Hypothalamus (tissue), 51 donors: ENCODE measurements at regions not wholly inside any gene's neighbourhood (a gene's known extent, or its start where the extent isn't known, plus 50 kb on each side); places are given as distances from the start of the nearest gene placed in this dataset.

ENCODE experiments used
- DNase-seq, 51 donors: peaks; one replicate each; lab custom pipeline; 2025; lab: John Stamatoyannopoulos, UW

DNA sequence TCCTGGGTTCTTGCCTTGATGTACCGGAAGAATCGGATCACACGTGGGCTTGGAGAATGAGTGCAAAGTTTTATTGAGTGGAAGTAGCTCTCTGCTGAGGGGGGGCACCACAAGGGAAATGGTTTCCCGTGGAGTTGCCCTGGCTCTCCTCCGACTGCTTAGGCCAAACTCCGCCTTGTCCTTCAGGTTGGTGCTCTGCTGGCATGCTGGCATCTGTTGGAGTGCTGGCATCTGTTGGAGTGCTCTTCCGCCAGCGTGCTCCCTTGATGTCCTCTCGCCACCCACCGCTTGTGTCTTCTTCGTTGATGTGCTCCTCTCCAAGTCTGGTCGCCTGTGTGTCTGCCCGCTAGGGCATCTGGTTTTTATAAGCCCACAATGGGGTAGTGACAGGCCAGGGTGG, 317.1 kb upstream of the HSF2 start:
- no peak for DNase-seq

DNA sequence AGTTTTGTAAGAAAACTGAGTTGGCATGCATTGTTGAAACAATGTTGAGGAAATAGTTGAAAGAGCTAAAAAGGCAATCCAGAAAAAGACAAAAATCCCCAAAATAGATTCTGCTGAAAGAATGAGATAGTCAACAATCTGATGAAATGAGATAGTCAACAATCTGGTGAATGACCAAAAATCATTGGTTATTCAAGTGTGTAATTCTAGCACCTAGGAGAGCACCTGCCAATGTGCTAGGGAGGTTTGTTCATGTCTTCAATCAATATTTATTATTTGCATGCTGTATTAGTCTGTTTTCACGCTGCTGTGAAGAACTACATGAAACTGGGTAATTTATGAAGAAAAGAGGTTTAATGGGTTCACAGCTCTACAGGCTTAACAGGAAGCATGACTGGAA, 307.1 kb upstream of the HSF2 start:
- DNase-seq = no peak

DNA sequence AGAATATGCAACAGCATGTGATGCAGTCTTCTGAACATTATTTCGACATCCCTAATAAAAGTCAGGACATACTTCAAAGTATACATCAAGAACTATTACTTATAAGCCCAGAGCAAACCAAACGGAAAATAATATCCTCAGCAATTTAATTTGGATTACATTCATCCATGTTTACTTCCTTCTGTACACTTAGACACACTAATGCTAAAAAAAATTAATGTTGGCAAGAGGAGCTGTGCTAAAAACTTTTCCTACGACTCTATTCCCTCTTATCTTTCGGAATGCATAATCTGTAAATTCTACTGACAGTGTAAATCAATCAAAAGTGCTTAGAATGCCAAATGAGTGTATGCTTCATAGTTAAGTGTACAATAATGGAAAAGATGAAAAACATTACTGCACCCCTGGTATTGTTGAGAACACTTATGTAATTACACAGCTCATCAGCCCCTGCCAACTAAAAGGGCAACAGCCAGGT, 301.2 kb upstream of the HSF2 start:
- DNase-seq = no peak

DNA sequence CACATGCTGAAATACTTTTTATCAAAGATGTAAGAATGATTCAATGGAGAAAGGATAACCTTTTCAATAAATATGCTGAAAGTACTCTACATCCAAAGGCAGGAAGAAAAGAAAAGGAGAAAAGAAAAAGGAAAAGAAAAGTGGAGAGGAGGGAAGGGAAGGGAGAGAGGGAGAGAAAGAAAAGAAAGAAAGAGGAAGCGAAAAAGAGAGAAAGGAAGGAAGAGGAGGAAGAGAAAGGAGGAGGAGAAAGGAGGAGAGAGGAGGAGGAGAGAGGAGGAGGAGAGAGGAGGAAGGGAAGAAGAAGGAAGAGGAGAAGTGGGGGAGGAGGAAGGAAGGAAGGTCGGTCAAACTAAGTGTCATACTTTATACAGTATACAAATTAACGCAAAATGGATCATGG, 297.4 kb upstream of the HSF2 start:
- no peak for DNase-seq

DNA sequence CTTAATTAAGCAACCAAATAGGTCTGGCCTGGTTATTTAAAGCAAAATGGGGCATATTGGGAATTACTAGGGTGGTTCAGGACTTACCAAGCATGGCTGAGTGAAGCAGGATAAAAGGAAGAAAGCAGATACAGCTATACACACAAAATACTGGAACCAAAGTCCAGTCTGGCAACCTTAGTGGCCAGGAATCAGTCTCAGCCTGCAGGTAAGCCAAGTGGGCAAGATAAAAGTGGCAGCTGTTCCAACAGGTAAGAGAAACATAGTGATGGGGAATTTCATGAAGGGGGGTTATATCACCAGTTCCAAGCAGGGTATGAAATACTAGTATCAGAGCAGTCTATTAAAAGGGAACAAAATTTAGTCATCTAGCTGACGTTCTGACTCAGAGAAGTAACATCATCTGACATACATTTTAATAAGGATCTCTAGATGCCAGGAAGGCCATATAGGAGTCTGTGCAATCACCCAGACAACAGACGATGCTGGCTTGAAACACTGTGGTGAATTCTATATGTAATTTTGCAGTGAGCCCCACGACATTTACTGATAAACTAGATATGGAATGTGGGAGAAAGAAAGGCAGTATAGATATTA, 292.1 kb upstream of the HSF2 start:
- no peak for DNase-seq

DNA sequence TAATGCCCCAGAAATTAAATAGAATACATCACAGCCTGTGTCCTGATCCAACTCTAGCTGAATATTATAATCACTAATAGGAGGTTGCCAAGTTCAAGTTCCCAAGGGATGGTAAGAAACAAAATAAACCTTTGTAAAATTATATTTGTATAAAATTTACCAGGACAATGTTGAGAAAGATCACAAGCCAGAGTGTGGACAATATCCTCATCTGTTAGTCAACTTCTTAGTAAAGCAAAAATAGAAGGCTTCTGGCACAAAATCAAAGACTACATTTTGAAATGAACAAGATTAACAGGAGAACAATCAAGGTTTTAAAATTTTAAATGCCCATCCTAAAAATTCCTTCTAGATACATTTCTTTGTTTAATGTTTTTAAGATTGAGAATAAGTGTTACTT, 290.4 kb upstream of the HSF2 start:
- no peak for DNase-seq

DNA sequence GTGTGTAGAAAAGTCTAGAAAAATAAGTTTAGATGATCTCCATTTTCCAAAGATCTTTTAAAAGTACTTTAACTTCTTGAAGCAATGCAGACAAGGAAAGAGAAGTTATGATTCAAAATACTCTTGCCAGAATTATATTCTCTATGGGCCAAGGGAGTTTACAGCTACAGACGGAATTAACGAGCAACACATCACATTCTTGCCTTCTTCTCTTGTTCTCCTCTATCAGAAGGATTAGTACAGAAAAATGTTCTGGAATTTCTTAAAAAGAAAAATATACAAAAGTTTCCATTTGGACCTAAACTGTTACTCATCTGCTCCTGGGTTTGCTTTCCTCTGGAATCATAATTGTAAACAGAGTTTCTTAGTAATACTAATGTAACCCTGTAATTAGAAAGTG, 284.7 kb upstream of the HSF2 start:
- DNase-seq = no peak

DNA sequence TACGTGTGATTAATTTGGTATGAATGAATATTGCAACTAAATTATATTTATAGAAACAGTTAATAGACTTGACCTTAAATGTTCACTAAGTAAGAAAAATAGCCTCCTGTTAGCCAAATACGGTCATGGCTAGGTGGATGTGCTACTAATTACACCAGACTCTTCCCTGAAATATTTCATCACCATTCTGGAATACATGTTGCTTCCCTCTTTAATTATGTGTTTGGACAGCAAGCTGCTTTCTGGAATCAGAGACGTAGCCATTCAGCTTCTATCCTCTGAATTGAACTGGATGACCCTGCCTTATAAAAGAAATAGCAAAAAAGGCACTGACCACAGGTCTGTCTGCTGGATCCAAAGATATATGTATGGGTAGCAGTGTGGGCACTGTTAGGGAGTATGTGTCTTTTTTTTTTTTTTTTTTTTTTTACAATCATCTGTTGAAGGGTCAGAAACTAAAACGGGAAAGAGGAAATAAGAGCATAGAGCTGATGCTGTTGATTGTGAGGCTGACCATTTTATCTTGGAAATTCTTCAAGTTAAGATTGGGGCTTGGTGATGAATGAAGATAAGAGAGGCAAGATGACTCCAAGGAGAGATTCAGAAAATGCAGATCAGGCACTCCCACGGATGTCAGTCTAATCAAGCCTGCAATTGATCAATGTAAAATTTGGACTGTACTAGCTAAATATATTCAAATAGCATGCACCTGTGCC, 283.2 kb upstream of the HSF2 start:
- DNase-seq = no peak

DNA sequence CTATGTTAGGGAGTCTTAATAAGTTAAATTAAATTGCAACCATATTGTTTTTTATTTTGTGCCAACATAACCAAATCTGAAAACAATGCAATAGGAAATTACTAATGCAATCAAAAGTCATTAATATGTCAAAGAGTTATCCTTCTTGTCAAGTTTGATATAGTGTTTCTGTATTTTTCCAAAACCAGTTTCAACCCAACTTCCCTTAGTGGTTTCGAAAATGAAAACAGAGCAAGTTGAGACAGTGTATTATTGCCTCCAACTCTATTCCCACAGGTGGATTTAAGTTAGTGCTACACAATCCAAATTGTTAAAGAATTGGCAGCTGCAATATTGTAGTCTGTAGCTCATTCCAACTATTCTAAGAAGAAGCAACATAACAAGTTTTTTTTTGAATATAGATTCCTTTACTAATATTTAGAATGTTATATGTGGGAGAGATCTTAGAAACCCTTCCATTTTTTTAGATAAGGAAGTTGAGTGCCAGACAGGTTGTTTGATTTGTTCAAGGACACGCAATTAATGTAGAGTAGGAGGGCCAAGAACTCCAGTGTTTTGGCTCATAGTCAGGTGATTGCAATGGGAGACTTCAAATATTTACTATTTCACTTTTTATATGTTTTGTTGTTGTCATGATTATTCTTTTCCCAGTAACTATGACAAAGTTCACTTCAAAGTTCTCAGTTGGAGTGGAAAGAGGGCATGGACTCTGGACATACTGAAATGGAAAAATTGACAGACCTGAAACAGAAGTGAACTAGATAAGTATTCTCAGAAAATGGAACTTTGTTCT, 282.4 kb upstream of the HSF2 start:
- DNase-seq = no peak

DNA sequence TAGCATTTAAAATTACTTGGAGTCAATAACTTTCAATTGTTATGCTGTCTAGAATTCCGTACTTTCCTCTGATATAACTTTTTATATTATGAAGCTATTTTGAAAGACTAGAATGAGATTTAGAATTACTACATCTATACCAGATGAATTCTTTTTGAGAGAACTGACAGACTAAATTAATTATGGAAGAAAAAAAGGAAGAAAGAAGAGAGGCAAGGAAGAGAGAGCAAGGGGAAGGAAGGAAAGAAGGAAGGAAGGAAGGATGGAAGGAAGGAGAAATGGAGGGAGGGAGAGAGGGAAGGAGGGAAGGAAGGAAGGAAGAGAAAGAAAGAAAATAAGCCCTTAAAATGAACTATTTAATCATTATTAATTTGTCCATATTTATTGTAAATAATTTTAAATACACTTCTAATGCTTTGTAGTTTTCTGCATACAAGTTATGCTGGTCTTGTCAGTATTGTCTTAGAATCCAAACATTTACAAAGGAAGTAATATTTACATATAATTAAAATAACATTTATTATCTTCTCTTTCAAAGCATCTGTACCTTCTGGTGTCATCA, 280.4 kb upstream of the HSF2 start:
- DNase-seq = no peak

DNA sequence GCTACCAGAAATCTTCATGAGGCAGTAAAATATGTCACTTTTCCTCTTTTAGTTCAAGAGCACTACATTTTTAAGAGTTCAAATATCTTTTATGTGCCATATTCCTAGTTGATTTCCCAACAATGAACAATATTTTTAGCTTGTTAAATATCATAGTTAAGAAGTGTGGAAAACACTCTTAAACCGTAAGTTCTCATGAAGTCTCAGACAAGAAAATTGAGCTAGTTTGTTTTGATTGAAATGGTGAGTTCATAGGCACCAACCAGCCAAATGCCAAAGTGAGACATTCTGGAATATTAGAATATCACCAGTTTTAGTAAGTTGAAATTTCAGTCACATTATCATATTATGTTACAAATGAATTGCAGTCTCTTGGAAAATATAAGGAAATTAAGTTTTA, 277.2 kb upstream of the HSF2 start:
- DNase-seq = no peak

DNA sequence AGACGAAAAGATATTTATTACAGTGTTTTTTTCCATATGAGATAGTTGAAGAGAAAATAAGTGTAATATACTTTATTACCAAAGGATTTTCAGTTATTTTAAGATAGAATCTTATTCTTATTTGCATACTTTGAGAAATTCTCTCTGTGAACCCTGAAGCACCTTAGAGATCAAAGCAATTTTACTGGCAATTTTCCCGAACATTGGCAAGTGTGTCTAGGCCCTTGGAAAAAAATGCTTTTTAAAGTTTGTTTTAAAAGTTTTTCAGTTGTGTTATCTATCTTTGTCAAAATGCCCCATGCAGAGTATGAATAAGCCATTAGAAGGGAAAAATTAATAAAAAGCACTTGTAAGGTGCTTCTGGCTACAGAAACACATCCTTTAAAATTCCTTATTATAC, 276.8 kb upstream of the HSF2 start:
- no peak for DNase-seq

DNA sequence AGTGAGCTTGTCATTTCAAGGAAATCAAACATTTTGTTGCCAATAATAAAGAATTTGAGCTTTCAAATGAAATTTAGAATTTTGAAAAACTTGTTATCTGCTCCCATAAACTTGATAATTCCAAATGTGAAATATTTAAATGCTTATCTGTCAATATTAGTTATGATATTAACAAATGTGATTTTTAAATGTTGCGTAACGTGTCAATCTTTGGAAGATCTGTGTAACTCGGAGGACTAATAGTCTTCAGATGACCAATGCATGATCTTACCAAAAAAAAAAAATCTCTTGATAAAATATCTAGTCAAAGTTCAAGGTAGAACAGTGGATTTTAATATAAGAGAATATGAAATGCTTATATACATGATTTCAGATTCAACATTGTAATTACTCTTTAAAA, 274.5 kb upstream of the HSF2 start:
- DNase-seq = no peak

DNA sequence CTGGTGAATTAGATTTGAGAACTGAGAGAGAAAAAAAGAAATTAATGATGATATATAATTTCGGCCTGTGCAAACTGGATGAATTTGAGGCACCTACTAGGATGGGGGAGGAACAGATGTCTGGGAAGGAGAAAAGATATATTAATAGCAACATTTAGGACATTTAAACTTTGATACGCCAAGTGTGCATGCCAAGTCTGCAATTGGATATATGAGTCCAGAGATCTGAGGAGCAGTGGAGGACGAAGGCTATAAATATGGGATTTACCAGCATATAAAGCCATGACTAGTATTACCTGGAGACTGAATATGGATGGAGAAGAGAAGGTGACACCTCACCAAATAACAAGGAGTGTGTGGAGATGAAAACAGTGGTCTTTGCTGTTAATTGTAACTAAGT, 272.6 kb upstream of the HSF2 start:
- DNase-seq = no peak

DNA sequence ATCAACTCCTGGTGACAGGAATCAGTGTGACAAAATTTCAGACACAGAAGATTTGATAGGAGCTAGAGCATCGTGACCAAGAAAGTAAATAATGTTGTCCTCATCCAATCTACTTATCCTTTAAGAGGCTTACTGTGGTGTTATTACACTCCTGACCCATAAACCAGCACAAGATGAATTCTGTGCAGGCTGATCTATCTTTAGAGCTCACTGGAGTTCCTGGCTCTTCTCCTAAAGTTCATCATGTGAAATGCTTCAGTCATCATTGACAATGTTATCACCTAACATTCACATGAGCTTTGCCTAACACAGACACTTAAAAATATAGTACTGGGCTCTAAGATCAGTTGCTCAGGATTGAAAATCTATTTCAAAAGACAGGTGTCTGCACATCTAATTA, 271.0 kb upstream of the HSF2 start:
- no peak for DNase-seq

DNA sequence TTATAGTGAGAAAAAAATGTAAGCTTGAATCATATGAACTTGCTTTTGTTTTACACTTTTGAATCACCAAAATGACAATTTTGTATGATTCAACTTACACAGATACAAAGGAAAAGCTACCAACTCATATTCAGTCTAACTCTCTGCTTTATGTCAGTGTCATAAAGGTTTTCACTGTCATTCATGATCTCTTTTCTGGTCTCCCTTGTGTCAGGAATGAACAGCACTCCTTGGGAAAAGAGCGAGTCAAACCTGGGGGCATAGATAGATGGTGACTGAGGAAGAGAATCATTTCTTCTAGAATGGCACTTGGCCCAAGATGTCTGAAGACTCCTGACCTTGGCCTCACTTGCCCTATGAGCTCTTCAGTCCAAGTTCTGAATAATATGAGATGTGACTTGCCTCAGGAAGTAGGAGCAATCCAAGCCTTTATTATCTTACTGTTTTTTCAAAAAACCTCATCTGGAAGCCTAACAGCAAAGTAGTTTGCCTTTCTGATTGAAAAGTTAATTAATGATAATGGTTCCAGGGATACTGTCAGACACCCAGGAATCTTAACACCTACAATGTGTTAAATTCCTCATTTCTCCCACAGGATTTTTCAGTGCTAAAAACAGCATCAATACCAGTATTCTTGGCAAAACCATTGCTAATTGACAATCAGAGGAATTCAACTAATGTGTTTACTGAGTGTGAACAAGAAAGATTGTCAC, 270.0 kb upstream of the HSF2 start:
- DNase-seq = peak in 1 of 51 donors; percentile 26

DNA sequence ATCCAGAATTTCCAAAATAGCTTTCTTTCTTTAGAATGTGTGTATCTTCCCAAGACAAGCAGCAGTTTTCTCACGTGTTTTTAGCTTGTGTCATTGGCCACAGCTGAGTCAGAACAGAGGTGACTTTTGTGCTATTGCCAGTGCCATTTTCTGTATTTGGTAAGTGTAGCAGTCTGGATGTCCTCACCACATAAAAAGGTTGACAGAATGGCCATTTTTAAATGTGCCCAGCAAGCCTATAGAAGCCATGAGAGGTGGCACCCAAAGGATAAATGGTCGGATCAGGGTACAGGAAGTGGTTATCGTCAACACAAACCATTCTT, 269.5 kb upstream of the HSF2 start:
- peak in 1 of 51 donors; percentile 3 for DNase-seq

DNA sequence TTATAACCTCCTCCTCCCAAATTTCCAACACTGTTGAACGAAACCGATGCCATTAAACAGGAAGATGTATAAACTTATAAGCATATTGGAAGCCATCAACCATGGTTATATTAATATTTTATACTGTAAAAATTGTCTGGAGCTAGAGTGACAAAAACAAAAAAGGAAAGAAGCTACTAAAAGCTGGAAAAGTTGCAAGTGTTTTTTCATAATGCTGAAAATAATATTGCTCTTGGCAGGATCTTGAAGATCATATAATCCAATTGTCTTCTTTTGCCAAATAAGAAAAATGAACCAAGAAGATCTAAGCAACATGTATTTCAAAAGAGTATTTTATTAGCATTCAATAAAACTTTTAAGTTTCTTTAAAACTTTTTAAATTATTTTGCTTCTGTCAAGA, 268.9 kb upstream of the HSF2 start:
- DNase-seq = no peak

DNA sequence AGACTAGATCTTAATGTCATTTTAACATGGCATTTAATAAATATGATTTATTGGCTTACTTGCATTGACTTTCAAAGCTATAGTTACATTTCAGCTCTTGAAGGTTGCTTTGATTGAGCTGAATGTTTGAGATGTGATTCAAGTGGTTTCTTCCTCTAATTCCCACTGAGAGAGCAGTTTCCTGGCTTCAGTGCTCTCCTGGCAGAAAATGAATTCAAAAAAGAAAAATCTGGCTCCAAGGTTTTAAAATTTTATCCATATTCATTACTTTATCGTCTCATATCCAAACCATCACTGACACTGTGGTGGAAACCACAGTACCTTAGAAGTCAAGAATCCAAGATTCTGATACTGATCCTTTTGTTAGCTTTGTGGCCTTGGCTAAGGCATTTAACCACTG, 263.1 kb upstream of the HSF2 start:
- DNase-seq = no peak

DNA sequence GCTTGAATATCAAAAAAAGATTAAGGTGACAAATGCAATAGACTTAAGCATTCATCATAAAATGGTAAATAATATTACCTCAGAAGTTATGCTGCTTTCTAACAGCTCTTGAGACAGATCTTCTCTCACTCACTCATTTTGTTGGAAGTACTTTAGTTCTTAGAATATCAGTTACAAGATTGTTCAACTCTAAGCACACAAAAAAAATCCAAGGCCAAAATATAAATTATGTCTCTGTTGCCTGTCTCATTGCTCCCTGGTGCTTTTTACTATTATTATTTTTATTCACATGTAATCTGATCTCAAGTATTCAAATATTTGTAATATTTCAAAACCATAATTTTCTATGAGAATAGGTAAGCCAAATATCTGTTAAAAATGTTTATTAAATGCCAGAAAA, 259.4 kb upstream of the HSF2 start:
- no peak for DNase-seq

DNA sequence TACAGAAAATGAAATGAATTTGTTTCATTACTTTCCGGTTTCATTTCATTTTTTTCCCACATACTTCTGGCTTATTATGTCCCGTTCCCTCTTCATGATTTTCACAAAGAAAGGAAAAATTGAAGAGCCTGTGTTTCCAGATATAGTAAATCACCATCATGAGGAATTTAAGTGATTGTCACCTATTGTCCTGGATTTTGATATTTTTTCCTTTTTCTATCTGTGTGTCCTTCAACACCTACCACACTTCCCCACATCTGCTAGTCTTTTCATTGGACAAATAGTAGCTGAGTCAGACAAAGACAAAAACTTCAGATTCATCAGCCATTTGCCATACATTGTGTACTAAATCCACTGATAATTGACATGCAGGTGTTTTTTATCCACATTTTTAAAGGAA, 258.2 kb upstream of the HSF2 start:
- no peak for DNase-seq
